Endothelial cell of umbilical vein (primary cell): ENCODE measurements at regions not wholly inside any gene's neighbourhood (a gene's known extent, or its start where the extent isn't known, plus 50 kb on each side); places are given as distances from the start of the nearest gene placed in this dataset.

Experiments
- BruUV-seq: library from RNA; stranded (reverse); fragments of 400-500 nt; replicated peaks from 2 replicates; lab custom pipeline; 2021; lab: Mats Ljungman, UMichigan
- CTCF ChIA-PET: fragments of 300-600, 350-600 bp; sonication (Branson Sonifier 250); formaldehyde crosslinking; loops from one replicate; lab custom pipeline; 2021; ENCODE audit warnings: antibody characterized with exemption, inconsistent platforms; lab: Charles Lee
- POLR2A ChIA-PET: fragments of 300-600, 350-600 bp; sonication (Branson Sonifier 250); formaldehyde crosslinking; loops from one replicate; lab custom pipeline; 2021; ENCODE audit warnings: antibody characterized with exemption, inconsistent platforms; lab: Charles Lee
- DNase-seq: peaks from one replicate; pipeline ENCODE4 v3.0.0-alpha.2; 2011; ENCODE audit warnings: low read depth, low spot score
- FAIRE-seq: peaks from 2 replicates; lab custom pipeline; 2011; peaks lifted over from hg19 to GRCh38; lab: Jason Lieb, UNC
- H2AFZ ChIP-seq: 2 replicates; pipeline ENCODE4 v1.6.0; 2012; ENCODE audit warnings: low read depth, low read length, control low read depth, inconsistent platforms
- H3K27ac ChIP-seq: 2 replicates; pipeline ENCODE4 v1.5.1; 2011; ENCODE audit warnings: low read depth, mild to moderate bottlenecking, control low read depth, low read length, moderate library complexity; ENCODE audit not compliant: insufficient read depth
- H3K27me3 ChIP-seq, 2 experiments: 2 replicates each; pipeline versions ENCODE4 v1.6.0 to v1.6.1; 2011; ENCODE audit warnings: low read length in 2 of 2, mixed read lengths in 1 of 2; ENCODE audit not compliant: control insufficient read depth in 2 of 2, insufficient read depth in 2 of 2
- H3K36me3 ChIP-seq, 2 experiments: 2 replicates in 1 of 2; 3 replicates in 1 of 2; pipeline ENCODE4 v1.5.1; 2011; ENCODE audit warnings: low read length in 2 of 2, mild to moderate bottlenecking in 1 of 2, moderate library complexity in 1 of 2; ENCODE audit not compliant: control insufficient read depth in 2 of 2, insufficient read depth in 2 of 2; ENCODE audit errors: extremely low read depth in 1 of 2
- H3K4me1 ChIP-seq: 3 replicates; pipeline ENCODE4 v1.5.1; 2011; ENCODE audit warnings: mild to moderate bottlenecking, low read length; ENCODE audit not compliant: control insufficient read depth, insufficient read depth; ENCODE audit errors: extremely low read depth
- H3K4me2 ChIP-seq: 2 replicates; pipeline ENCODE4 v1.6.1; 2011; ENCODE audit warnings: low read length, control low read depth, mixed read lengths; ENCODE audit not compliant: insufficient read depth
- H3K4me3 ChIP-seq, 3 experiments: fragments of 200-600 bp in 1 of 3; sonication (generic), shearing (Covaris generic) in 1 of 3; replicated peaks in 1 of 3; 2 replicates each; pipeline ENCODE4 v1.5.1; 2011 to 2016; ENCODE audit warnings: control low read depth in 3 of 3, low read length in 3 of 3, mild to moderate bottlenecking in 2 of 3, inconsistent platforms in 1 of 3, low read depth in 1 of 3, moderate library complexity in 1 of 3; ENCODE audit not compliant: insufficient read depth in 1 of 3
- H3K79me2 ChIP-seq: 2 replicates; pipeline ENCODE4 v1.6.0; 2012; ENCODE audit warnings: low read length, inconsistent platforms; ENCODE audit not compliant: control insufficient read depth, insufficient read depth
- H3K9ac ChIP-seq: replicated peaks from 2 replicates; pipeline ENCODE3; 2011; ENCODE audit warnings: low read length, control low read depth; ENCODE audit not compliant: insufficient read depth; ENCODE audit errors: extremely low read depth
- H3K9me1 ChIP-seq: replicated peaks from 3 replicates; pipeline ENCODE4 v1.6.0; 2011; ENCODE audit warnings: mild to moderate bottlenecking, low read length; ENCODE audit not compliant: control insufficient read depth, insufficient read depth; ENCODE audit errors: extremely low read depth
- H3K9me3 ChIP-seq: replicated peaks from 2 replicates; pipeline ENCODE4 v1.5.1; 2012; ENCODE audit warnings: low read length, inconsistent platforms; ENCODE audit not compliant: control insufficient read depth, insufficient read depth
- H4K20me1 ChIP-seq: replicated peaks from 2 replicates; pipeline ENCODE3; 2011; ENCODE audit warnings: mild to moderate bottlenecking, low read length; ENCODE audit not compliant: control insufficient read depth, insufficient read depth; ENCODE audit errors: extremely low read depth
- EZH2 ChIP-seq: IDR thresholded peaks from 2 replicates; pipeline ENCODE4 v1.6.1; 2012; ENCODE audit warnings: borderline replicate concordance, low read depth, mild to moderate bottlenecking, moderate library complexity, low read length, inconsistent platforms; ENCODE audit not compliant: severe bottlenecking
- FOS ChIP-seq: IDR thresholded peaks from 2 replicates; pipeline ENCODE4 v1.6.1; 2011; ENCODE audit warnings: mild to moderate bottlenecking, low read length, moderate library complexity, borderline replicate concordance; ENCODE audit not compliant: insufficient read depth
- GATA2 ChIP-seq: IDR thresholded peaks from 2 replicates; pipeline ENCODE4 v1.7.0; 2011; ENCODE audit warnings: low read depth, mild to moderate bottlenecking, moderate library complexity, mixed read lengths, low read length; ENCODE audit not compliant: insufficient read length, insufficient read depth
- JUN ChIP-seq: IDR thresholded peaks from 2 replicates; pipeline ENCODE4 v1.6.1; 2011; ENCODE audit warnings: borderline replicate concordance, low read depth; ENCODE audit not compliant: insufficient read length, insufficient read depth
- MYC ChIP-seq: IDR thresholded peaks from one replicate; pipeline ENCODE4 v1.6.1; 2011; ENCODE audit warnings: mild to moderate bottlenecking, low read depth, low read length
- POLR2A ChIP-seq: IDR thresholded peaks from 2 replicates; pipeline ENCODE4 v1.6.1; 2012; ENCODE audit warnings: low read depth, mild to moderate bottlenecking, control low read depth, low read length
- POLR2AphosphoS5 ChIP-seq: IDR thresholded peaks from 2 replicates; pipeline ENCODE4 v1.6.1; 2012; ENCODE audit warnings: low read depth, mild to moderate bottlenecking, control low read depth, low read length, moderate library complexity; ENCODE audit not compliant: insufficient read depth
- dilution Hi-C: fragments of 300-500 bp; cut with MboI; formaldehyde crosslinking; loops from one replicate; pipeline ENCODE4 v1.15.0; 2019; ENCODE audit warnings: low sequenced_read_pairs; ENCODE audit not compliant: extremely low pct_ligation_motif_present
- intact Hi-C: fragments of 100-400 bp; cut with micrococcal nuclease; formaldehyde crosslinking; loops from one replicate; pipeline ENCODE4 v1.10.0; 2022
- TF ChIP-seq, protein P1 (sequence below), 2 donors: IDR thresholded peaks; 1 replicate in 1 of 2; 2 replicates in 1 of 2; pipeline ENCODE4 v1.5.1; 2011; ENCODE audit warnings: low read length in 2 of 2, mild to moderate bottlenecking in 2 of 2, moderate library complexity in 2 of 2, control low read depth in 1 of 2, inconsistent platforms in 1 of 2, low read depth in 1 of 2; ENCODE audit not compliant: insufficient read depth in 1 of 2; ENCODE audit errors: extremely low read depth in 1 of 2
- TF ChIP-seq, protein P2 (sequence below): IDR thresholded peaks from 2 replicates; pipeline ENCODE4 v1.6.1; 2011; ENCODE audit not compliant: insufficient read depth, insufficient read length

DNA sequence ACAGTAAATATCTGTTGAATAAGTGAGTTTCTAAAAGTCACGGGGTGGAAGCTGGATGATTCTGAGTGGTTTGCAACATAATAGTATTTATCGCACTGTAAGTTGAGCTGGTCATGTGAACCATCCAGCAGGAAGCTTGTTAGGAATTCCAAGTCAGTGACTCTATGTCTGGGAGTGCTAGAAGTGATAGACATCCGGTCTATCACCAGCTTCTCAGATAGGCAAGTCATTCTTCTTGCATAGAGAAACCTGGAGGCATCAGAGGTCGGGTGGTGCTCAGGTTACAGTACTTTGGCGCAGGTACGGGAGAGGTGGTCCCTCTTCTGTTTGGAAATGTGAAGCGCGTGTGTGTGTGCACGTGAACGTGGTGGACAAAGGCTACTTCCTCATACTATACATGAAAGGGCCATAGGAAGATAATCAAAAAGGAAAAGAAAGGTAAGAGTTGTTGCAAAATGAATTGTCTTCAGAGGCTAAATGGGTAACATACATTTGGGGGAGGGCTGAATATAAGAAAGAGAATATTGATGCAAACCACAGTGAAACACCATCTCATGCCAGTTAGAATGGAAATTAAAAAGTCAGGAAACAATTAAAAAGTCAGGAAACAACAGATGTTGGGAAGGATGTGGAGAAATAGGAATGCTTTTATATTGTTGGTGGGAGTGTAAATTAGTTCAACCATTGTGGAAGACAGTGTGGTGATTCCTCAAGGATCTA, 299.3 kb upstream of the ZFP64 start:
- Histone ChIP-seq H3K79me2 (no peaks in the 10 kb centered on the region), H3K4me3 (no peak overlapping the region), H3K36me3 (no peaks in the 10 kb centered on the region), H3K27me3 (no peaks in the 10 kb centered on the region), H3K4me2 (peak overlapping the region; percentile 50), H2AFZ (peak overlapping the region; percentile 15), H3K27ac (peak overlapping the region; percentile 97), H4K20me1 (no peaks in the 10 kb centered on the region), H3K4me1 (peaks cover 40% of the 10 kb centered on the region), H3K9me1 (no peaks in the 10 kb centered on the region), H3K9me3 (no peaks in the 10 kb centered on the region), H3K9ac (peak overlapping the region; percentile 81)
- POLR2A ChIA-PET = interaction anchor here (0.6 to 0.9 kb wide), 2 partner anchors 178 to 1425 kb away, joined by 3 to 4 read pairs; no protein-coding TSS in a partner anchor
- dilution Hi-C loops (no loop called here), intact Hi-C loops (loop anchor here (1.0 to 10.0 kb wide), 8 partner anchors 109 to 1724 kb away; no protein-coding TSS in a partner anchor)
- TSS peak; percentile 38 for BruUV-seq
- FAIRE-seq (peak; percentile 98), DNase-seq (peak; percentile 95)
- CTCF ChIA-PET = interaction anchor here (1.3 to 1.4 kb wide), 3 partner anchors 9 to 1470 kb away, joined by 3 to 12 read pairs (median 4); no protein-coding TSS in a partner anchor
- TF ChIP-seq MYC = no peak
- TF ChIP-seq, protein P1, sequence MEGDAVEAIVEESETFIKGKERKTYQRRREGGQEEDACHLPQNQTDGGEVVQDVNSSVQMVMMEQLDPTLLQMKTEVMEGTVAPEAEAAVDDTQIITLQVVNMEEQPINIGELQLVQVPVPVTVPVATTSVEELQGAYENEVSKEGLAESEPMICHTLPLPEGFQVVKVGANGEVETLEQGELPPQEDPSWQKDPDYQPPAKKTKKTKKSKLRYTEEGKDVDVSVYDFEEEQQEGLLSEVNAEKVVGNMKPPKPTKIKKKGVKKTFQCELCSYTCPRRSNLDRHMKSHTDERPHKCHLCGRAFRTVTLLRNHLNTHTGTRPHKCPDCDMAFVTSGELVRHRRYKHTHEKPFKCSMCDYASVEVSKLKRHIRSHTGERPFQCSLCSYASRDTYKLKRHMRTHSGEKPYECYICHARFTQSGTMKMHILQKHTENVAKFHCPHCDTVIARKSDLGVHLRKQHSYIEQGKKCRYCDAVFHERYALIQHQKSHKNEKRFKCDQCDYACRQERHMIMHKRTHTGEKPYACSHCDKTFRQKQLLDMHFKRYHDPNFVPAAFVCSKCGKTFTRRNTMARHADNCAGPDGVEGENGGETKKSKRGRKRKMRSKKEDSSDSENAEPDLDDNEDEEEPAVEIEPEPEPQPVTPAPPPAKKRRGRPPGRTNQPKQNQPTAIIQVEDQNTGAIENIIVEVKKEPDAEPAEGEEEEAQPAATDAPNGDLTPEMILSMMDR (IDR thresholded peaks at IDR 0.05; ENCODE audit: extremely low read depth in 1 of 2, insufficient read depth in 1 of 2, low read depth in 1 of 2, low read length in 2 of 2) = no peak
- TF ChIP-seq POLR2A = peak; percentile 16
- TF ChIP-seq POLR2AphosphoS5 = peak; percentile 85
- TF ChIP-seq, protein P2, sequence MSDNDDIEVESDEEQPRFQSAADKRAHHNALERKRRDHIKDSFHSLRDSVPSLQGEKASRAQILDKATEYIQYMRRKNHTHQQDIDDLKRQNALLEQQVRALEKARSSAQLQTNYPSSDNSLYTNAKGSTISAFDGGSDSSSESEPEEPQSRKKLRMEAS = peak; percentile 44
- TF ChIP-seq GATA2 = peak; percentile 70
- TF ChIP-seq EZH2 = no peak
- peak; percentile 76 for TF ChIP-seq FOS
- peak; percentile 90 for TF ChIP-seq JUN
